ENCODE measurements at regions not wholly inside any gene's neighbourhood (a gene's known extent, or its start where the extent isn't known, plus 50 kb on each side); places are given as distances from the start of the nearest gene placed in this dataset.

DNA sequence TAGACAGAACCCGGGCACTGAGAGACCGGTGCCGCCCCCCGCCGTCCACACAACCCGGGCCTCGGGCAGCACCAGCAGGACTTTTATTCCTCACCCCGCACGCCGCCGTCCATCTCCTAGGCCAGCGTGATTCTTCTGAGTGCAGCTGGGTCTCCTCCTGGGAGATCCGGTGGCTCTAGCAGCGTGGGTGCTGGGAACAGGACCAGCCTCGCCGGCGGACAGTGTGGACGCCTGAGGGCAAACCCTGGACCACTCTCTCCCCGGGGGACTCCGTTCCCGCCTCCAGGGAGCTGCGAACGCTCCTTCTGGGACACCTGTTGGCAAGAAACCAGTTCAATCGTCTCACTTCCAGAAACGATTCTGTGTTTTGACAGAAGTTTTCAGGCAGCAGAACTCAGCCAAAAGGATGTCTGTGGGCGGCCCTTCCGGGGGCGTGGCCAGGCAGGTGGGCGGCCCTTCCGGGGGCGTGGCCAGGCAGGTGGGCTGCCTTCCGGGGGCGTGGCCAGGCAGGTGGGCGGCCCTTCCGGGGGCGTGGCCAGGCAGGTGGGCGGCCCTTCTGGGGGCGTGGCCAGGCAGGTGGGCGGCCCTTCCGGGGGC is 130.7 kb downstream of the DLL1 start:
- TF ChIP-seq TAF1 (IDR thresholded peaks at IDR 0.05; ENCODE audit: borderline replicate concordance, insufficient read depth, low read length) (no peak), FOXP2 (optimal IDR thresholded peaks at IDR 0.05; ENCODE audit: borderline replicate concordance, extremely low read depth, extremely low read length, insufficient read depth) (no peak), POLR2AphosphoS5 (IDR thresholded peaks at IDR 0.05; ENCODE audit: low read depth, low read length) (no peak), SIN3A (IDR thresholded peaks at IDR 0.05; ENCODE audit: borderline replicate concordance, insufficient read depth, low read length) (no peak)
- TF ChIP-seq, protein P1, sequence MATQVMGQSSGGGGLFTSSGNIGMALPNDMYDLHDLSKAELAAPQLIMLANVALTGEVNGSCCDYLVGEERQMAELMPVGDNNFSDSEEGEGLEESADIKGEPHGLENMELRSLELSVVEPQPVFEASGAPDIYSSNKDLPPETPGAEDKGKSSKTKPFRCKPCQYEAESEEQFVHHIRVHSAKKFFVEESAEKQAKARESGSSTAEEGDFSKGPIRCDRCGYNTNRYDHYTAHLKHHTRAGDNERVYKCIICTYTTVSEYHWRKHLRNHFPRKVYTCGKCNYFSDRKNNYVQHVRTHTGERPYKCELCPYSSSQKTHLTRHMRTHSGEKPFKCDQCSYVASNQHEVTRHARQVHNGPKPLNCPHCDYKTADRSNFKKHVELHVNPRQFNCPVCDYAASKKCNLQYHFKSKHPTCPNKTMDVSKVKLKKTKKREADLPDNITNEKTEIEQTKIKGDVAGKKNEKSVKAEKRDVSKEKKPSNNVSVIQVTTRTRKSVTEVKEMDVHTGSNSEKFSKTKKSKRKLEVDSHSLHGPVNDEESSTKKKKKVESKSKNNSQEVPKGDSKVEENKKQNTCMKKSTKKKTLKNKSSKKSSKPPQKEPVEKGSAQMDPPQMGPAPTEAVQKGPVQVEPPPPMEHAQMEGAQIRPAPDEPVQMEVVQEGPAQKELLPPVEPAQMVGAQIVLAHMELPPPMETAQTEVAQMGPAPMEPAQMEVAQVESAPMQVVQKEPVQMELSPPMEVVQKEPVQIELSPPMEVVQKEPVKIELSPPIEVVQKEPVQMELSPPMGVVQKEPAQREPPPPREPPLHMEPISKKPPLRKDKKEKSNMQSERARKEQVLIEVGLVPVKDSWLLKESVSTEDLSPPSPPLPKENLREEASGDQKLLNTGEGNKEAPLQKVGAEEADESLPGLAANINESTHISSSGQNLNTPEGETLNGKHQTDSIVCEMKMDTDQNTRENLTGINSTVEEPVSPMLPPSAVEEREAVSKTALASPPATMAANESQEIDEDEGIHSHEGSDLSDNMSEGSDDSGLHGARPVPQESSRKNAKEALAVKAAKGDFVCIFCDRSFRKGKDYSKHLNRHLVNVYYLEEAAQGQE (IDR thresholded peaks at IDR 0.05; ENCODE audit: insufficient read depth in 1 of 2, low read depth in 2 of 2, low read length in 2 of 2), result no peak

DNA sequence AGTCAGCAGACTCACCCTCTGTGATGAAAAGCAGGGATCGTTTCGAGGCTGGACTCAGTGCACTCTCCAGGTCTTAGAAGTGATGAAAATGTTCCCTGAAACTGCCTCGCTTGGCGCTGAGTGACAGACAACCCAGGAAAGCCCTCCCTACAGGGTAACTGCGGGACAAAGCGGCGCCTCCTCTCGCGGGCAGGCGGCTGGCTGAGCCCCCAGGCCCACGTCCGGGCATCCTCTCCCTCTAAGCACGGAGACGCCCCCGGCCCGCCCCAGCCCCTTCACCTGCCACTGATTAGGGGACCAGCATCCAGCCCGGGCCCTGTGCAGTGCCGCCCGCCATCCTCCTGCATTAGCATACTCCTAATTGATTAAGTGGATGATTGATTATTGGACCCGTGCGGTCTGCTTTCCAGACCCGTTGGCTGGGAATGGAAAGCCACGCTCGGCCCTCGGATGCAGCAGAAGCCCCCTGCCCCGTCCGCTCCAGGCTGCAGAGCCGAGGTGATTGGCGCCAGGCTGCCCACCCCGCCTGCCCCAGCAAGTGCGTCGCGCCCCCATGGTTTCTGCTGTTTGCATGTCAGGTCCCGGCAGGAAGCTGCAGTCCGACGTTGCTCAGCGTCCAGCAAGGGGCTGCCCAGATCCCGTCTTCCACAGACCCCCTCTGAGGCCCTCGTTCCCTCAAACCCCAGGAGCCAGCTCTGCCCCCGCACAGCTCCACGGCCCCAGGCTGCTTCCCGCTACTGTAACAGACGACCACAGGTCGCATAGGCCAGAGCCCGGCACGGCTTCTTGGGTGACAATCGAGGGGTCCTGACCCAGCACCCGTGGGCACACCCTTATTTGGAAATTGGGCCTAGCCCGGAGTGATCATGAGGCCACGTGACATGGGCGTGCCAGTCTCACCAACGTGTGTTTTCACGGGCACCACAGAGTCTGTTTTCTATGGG is 131.6 kb downstream of the DLL1 start:
- TF ChIP-seq, protein P1 (IDR thresholded peaks at IDR 0.05; ENCODE audit: insufficient read depth in 1 of 2, low read depth in 2 of 2, low read length in 2 of 2), result no peak
- TF ChIP-seq POLR2AphosphoS5 (IDR thresholded peaks at IDR 0.05; ENCODE audit: low read depth, low read length), result no peak
- TF ChIP-seq SIN3A (IDR thresholded peaks at IDR 0.05; ENCODE audit: borderline replicate concordance, insufficient read depth, low read length), result no peak
- TF ChIP-seq FOXP2 (optimal IDR thresholded peaks at IDR 0.05; ENCODE audit: borderline replicate concordance, extremely low read depth, extremely low read length, insufficient read depth), result no peak
- TF ChIP-seq TAF1 (IDR thresholded peaks at IDR 0.05; ENCODE audit: borderline replicate concordance, insufficient read depth, low read length), result no peak

DNA sequence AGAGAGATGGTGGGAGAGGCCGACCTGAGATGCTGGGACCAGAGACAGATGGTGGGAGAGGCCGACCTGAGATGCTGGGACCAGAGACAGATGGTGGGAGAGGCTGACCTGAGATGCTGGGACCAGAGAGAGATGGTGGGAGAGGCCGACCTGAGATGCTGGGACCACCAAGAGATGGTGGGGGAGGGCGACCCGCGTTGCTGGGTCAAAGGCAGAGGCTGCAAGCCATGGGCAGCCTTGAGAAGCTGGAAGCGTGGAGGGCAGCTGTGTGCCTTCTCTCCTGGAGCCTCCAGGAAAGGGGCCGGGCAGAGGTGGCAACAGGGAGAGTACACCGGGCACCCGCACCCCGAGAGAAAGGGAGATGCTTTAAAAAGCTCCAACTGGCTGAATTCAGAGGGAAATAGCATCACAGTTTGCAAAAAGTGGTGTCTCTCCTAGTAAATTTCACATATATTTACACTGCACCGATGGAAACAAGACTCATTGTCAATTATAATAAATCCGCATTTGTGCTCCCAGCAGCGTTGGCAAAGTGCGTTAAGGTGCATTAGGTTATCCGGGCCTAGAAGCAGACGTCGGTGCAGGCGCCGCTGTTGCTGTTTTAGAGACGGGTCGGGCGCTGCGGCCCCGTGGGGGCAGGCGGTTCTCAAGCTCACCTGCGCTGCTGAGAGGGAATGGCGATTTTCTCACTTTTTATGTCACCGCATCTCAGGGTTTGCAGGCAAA is 132.4 kb downstream of the DLL1 start:
- TF ChIP-seq, protein P1 (IDR thresholded peaks at IDR 0.05; ENCODE audit: insufficient read depth in 1 of 2, low read depth in 2 of 2, low read length in 2 of 2), result no peak
- TF ChIP-seq SIN3A (IDR thresholded peaks at IDR 0.05; ENCODE audit: borderline replicate concordance, insufficient read depth, low read length) (no peak), FOXP2 (optimal IDR thresholded peaks at IDR 0.05; ENCODE audit: borderline replicate concordance, extremely low read depth, extremely low read length, insufficient read depth) (no peak), TAF1 (IDR thresholded peaks at IDR 0.05; ENCODE audit: borderline replicate concordance, insufficient read depth, low read length) (no peak), POLR2AphosphoS5 (IDR thresholded peaks at IDR 0.05; ENCODE audit: low read depth, low read length) (no peak)

DNA sequence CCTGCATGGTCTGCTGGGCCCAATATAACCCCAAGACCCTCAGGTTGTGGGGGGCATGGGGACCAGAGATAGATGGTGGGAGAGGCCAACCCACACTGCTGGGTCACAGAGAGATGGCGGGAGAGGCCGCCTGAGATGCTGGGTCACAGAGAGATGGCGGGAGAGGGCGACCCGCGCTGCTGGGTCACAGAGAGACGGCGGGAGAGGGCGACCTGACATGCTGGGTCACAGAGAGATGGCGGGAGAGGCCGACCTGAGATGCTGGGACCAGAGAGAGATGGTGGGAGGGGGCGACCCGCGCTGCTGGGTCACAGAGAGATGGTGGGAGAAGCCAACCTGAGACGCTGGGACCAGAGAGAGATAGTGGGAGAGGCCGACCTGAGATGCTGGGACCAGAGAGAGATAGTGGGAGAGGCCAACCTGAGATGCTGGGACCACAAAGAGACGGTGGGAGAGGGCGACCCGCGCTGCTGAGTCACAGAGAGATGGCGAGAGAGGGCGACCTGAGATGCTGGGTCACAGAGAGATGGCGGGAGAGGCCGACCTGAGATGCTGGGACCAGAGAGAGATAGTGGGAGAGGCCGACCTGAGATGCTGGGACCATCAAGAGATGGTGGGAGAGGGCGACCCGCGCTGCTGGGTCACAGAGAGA is 133.2 kb downstream of the DLL1 start:
- TF ChIP-seq SIN3A (IDR thresholded peaks at IDR 0.05; ENCODE audit: borderline replicate concordance, insufficient read depth, low read length) (no peak), POLR2AphosphoS5 (IDR thresholded peaks at IDR 0.05; ENCODE audit: low read depth, low read length) (no peak), TAF1 (IDR thresholded peaks at IDR 0.05; ENCODE audit: borderline replicate concordance, insufficient read depth, low read length) (no peak), FOXP2 (optimal IDR thresholded peaks at IDR 0.05; ENCODE audit: borderline replicate concordance, extremely low read depth, extremely low read length, insufficient read depth) (no peak)
- TF ChIP-seq, protein P1 (IDR thresholded peaks at IDR 0.05; ENCODE audit: insufficient read depth in 1 of 2, low read depth in 2 of 2, low read length in 2 of 2), result no peak
